GM21529 (cell line): ENCODE measurements at regions not wholly inside any gene's neighbourhood (a gene's known extent, or its start where the extent isn't known, plus 50 kb on each side); places are given as distances from the start of the nearest gene placed in this dataset.

Experiments used
- ATAC-seq: cut with Tn5 transposase; IDR thresholded peaks from one replicate; pipeline ENCODE4 v1.9.1; 2021; ENCODE audit not compliant: unreplicated experiment

GRCh38 chr14:56870336-56870735 is 60.1 kb upstream of the OTX2 start:
- no peak for ATAC-seq

GRCh38 chr14:56868660-56869059 is 58.4 kb upstream of the OTX2 start:
- ATAC-seq, result no peak

- no peak for ATAC-seq
Observed at GRCh38 chr14:56862836-56863235, 52.6 kb upstream of the OTX2 start.

GRCh38 chr14:56860441-56860840 is 50.2 kb upstream of the OTX2 start:
- ATAC-seq, result no peak
